OCI-LY1 (cell line): ENCODE measurements at regions not wholly inside any gene's neighbourhood (a gene's known extent, or its start where the extent isn't known, plus 50 kb on each side); places are given as distances from the start of the nearest gene placed in this dataset.

Experiments
- EZH2 ChIP-seq: fragments of 200-600 bp; sonication (generic), shearing (Covaris generic); IDR thresholded peaks from 2 replicates; pipeline ENCODE4 v1.8.0; 2017; ENCODE audit warnings: borderline replicate concordance, mixed run types, mild to moderate bottlenecking, antibody characterized with exemption, low read length, moderate library complexity, mixed read lengths
- TF ChIP-seq, protein P1 (sequence below): fragments of 200-600 bp; sonication (generic), shearing (Covaris generic); IDR thresholded peaks from 2 replicates; pipeline ENCODE4 v1.5.1; 2017; ENCODE audit warnings: mild to moderate bottlenecking, antibody characterized with exemption, low read length, moderate library complexity, mixed read lengths

DNA sequence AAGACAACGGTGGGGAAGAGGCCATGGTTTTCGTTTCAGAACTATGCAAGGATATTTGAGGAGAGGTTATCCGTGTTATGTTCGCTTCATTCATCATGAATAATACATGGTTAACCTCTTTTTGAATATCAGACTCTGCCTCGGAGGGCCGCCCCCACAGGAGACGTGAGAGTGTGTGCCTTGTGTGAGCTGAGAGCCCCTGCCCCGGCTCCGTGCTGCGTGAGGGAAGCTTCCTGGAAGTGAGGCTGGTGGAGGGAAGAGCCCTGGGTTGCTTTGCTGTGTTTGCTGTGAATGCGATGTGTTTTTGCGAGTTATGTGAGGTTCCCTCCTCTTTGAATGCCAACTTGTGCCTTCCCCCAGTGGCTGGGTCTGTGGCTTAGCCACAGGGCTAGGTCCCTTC, 146.0 kb upstream of the RTL1 start:
- TF ChIP-seq, protein P1, sequence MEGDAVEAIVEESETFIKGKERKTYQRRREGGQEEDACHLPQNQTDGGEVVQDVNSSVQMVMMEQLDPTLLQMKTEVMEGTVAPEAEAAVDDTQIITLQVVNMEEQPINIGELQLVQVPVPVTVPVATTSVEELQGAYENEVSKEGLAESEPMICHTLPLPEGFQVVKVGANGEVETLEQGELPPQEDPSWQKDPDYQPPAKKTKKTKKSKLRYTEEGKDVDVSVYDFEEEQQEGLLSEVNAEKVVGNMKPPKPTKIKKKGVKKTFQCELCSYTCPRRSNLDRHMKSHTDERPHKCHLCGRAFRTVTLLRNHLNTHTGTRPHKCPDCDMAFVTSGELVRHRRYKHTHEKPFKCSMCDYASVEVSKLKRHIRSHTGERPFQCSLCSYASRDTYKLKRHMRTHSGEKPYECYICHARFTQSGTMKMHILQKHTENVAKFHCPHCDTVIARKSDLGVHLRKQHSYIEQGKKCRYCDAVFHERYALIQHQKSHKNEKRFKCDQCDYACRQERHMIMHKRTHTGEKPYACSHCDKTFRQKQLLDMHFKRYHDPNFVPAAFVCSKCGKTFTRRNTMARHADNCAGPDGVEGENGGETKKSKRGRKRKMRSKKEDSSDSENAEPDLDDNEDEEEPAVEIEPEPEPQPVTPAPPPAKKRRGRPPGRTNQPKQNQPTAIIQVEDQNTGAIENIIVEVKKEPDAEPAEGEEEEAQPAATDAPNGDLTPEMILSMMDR: no peak
- TF ChIP-seq EZH2: no peak
